ENCODE measurements at regions not wholly inside any gene's neighbourhood (a gene's known extent, or its start where the extent isn't known, plus 50 kb on each side); places are given as distances from the start of the nearest gene placed in this dataset.

GRCh38 chr4:13701937-13702446 is 74.5 kb upstream of the BOD1L1 start:
- Histone ChIP-seq H3F3A (ENCODE audit: insufficient read depth, low read depth) (peaks cover 32% of the 10 kb centered on the region), H4K20me1 (ENCODE audit: insufficient read depth) (no peaks in the 10 kb centered on the region), H3K4me2 (peak overlapping the region; percentile 62), H3K4me3 (no peak overlapping the region), H3K4me1 (replicated peaks; ENCODE audit: insufficient read depth) (peaks cover 63% of the 10 kb centered on the region), H2AFZ (0 out of 2 replicates have a peak overlapping the region, but pooled peaks have one; percentile 56), H3K36me3 (ENCODE audit: low read depth) (no peaks in the 10 kb centered on the region), H3K9me2 (ENCODE audit: insufficient read depth) (no peaks in the 10 kb centered on the region), H3K9me3 (ENCODE audit: insufficient read depth, low read depth) (no peaks in the 10 kb centered on the region; the same call in 1 of the 2 replicates), H3K79me2 (ENCODE audit: low read depth) (no peaks in the 10 kb centered on the region), H3K27ac (peak overlapping the region; percentile 97), H3K27me3 (ENCODE audit: insufficient read depth, low read depth) (no peaks in the 10 kb centered on the region)
- ChIA-PET POLR2A (ENCODE audit: unreplicated experiment) (no interaction called here), CTCF (no interaction called here)
- peak; percentile 65 to 94 for DNase-seq
- intact Hi-C loops (cut with micrococcal nuclease; ENCODE audit: unreplicated experiment) = loop anchor here (1.0 kb wide), 2 partner anchors 190 to 205 kb away; no protein-coding TSS in a partner anchor
- TF ChIP-seq, protein P1, sequence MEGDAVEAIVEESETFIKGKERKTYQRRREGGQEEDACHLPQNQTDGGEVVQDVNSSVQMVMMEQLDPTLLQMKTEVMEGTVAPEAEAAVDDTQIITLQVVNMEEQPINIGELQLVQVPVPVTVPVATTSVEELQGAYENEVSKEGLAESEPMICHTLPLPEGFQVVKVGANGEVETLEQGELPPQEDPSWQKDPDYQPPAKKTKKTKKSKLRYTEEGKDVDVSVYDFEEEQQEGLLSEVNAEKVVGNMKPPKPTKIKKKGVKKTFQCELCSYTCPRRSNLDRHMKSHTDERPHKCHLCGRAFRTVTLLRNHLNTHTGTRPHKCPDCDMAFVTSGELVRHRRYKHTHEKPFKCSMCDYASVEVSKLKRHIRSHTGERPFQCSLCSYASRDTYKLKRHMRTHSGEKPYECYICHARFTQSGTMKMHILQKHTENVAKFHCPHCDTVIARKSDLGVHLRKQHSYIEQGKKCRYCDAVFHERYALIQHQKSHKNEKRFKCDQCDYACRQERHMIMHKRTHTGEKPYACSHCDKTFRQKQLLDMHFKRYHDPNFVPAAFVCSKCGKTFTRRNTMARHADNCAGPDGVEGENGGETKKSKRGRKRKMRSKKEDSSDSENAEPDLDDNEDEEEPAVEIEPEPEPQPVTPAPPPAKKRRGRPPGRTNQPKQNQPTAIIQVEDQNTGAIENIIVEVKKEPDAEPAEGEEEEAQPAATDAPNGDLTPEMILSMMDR (conservative IDR thresholded peaks at IDR 0.05) = no peak
- TF ChIP-seq EZH2 (IDR thresholded peaks at IDR 0.05; ENCODE audit: low read depth) = no peak
- no TSS peak for BruUV-seq (replicated peaks)

- TF ChIP-seq EZH2 (IDR thresholded peaks at IDR 0.05; ENCODE audit: low read depth) = no peak
- TF ChIP-seq, protein P1 (conservative IDR thresholded peaks at IDR 0.05) = no peak
- H3K4me3 ChIP-seq = no peak overlapping the region
- no peak overlapping the region for H2AFZ ChIP-seq
- no peaks in the 10 kb centered on the region for H3K79me2 ChIP-seq (ENCODE audit: low read depth)
- ChIA-PET POLR2A (ENCODE audit: unreplicated experiment) (no interaction called here), CTCF (no interaction called here)
- intact Hi-C loops (cut with micrococcal nuclease; ENCODE audit: unreplicated experiment) = no loop called here
- H3K9me3 ChIP-seq (ENCODE audit: insufficient read depth, low read depth) = no peaks in the 10 kb centered on the region; the same call in 1 of the 2 replicates
- peak overlapping the region; percentile 97 for H3K27ac ChIP-seq
- DNase-seq = no peak
- H3K27me3 ChIP-seq (ENCODE audit: insufficient read depth, low read depth) = no peaks in the 10 kb centered on the region
- peaks cover 32% of the 10 kb centered on the region for H3F3A ChIP-seq (ENCODE audit: insufficient read depth, low read depth)
- no peaks in the 10 kb centered on the region; the same call in 1 of the 2 replicates for H3K36me3 ChIP-seq (ENCODE audit: low read depth)
- no peak overlapping the region for H3K4me2 ChIP-seq
- H3K4me1 ChIP-seq (replicated peaks; ENCODE audit: insufficient read depth) = peaks cover 64% of the 10 kb centered on the region
- no peaks in the 10 kb centered on the region for H3K9me2 ChIP-seq (ENCODE audit: insufficient read depth)
- no TSS peak for BruUV-seq (replicated peaks)
- H4K20me1 ChIP-seq (ENCODE audit: insufficient read depth) = no peaks in the 10 kb centered on the region
Observed at GRCh38 chr4:13703096-13703495, 75.6 kb upstream of the BOD1L1 start.

- Histone ChIP-seq H3K27me3 (ENCODE audit: insufficient read depth, low read depth) (no peaks in the 10 kb centered on the region), H3K79me2 (ENCODE audit: low read depth) (no peaks in the 10 kb centered on the region), H3K36me3 (ENCODE audit: low read depth) (no peaks in the 10 kb centered on the region; the same call in 1 of the 2 replicates), H3K9me2 (ENCODE audit: insufficient read depth) (no peaks in the 10 kb centered on the region), H3K9me3 (ENCODE audit: insufficient read depth, low read depth) (no peaks in the 10 kb centered on the region; the same call in 1 of the 2 replicates), H3K27ac (peak overlapping the region; percentile 92), H3K4me3 (no peak overlapping the region), H4K20me1 (ENCODE audit: insufficient read depth) (no peaks in the 10 kb centered on the region), H3F3A (ENCODE audit: insufficient read depth, low read depth) (peaks cover 32% of the 10 kb centered on the region), H3K4me1 (replicated peaks; ENCODE audit: insufficient read depth) (peaks cover 64% of the 10 kb centered on the region), H2AFZ (no peak overlapping the region), H3K4me2 (no peak overlapping the region)
- BruUV-seq (replicated peaks) = no TSS peak
- ChIA-PET POLR2A (ENCODE audit: unreplicated experiment) (no interaction called here), CTCF (no interaction called here)
- intact Hi-C loops (cut with micrococcal nuclease; ENCODE audit: unreplicated experiment) = no loop called here
- no peak for DNase-seq
- no peak for TF ChIP-seq EZH2 (IDR thresholded peaks at IDR 0.05; ENCODE audit: low read depth)
- TF ChIP-seq, protein P1 (conservative IDR thresholded peaks at IDR 0.05) = no peak
Observed at GRCh38 chr4:13704035-13704434, 76.5 kb upstream of the BOD1L1 start.
